ENCODE measurements at regions not wholly inside any gene's neighbourhood (a gene's known extent, or its start where the extent isn't known, plus 50 kb on each side); places are given as distances from the start of the nearest gene placed in this dataset.
"Not testable (repeated sequence)": the region's sequence is repeated elsewhere in the genome, so short reads cannot be mapped to it uniquely, and the experiment has no call there.

DNA sequence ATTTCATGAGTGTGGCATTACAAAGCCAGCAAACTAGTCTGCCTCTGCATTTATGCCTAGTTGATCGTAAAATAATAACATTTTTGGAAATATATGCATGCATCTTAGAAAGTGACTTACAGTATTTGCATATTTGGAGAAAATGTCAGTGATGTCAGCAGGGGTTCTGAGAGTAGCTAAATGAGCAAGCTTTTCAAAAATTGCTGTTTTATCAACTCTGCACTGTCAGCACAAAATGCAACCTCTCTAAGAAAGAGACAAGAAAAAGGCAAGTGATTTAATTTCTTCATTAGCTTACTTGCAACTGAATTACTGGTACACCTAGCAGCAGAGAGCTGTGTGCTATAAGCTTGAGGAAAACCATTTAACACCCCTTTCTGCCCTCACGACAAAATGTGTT, 632.5 kb upstream of the MMS22L start:
- no peak for DNase-seq (ENCODE audit: low spot score)

DNA sequence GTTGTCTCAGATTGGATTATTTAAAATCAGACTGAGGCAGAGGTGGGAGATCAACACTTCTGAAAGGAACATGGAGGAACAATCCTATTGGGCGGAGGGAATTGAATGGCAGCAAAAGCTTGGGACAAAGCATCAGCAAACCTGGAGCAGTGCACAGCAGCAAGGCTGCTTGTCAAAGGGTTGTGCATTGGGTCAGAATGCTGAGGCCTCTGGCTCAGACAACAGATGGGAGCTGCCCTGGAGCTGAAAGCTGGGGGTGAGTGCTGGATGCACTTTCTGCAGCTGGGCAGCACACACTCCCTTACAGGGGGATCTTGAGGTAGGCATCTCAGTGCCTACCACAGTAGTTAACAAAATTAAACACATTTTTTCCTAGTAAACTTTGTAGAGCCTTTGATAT, 634.4 kb upstream of the MMS22L start:
- DNase-seq (ENCODE audit: low spot score), result no peak

DNA sequence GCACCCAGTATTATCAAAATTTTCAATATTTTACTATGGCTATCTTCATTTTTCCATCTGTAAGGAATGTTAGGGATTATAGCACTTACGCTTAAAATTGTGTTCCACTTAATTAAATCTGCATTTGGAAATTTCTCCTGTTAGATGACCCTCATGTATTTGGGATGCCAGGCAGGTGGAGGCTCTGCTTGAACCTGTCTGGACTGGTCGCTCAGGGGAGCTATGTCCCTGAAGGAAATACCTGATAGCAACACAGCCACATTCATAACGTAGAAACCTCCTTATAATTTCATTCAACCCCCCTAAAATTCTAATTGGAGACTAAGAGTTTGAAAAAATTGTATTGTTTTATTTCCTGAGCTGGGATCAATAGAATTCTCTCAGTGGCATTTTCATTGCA, 636.0 kb upstream of the MMS22L start:
- no peak for DNase-seq (ENCODE audit: low spot score)

DNA sequence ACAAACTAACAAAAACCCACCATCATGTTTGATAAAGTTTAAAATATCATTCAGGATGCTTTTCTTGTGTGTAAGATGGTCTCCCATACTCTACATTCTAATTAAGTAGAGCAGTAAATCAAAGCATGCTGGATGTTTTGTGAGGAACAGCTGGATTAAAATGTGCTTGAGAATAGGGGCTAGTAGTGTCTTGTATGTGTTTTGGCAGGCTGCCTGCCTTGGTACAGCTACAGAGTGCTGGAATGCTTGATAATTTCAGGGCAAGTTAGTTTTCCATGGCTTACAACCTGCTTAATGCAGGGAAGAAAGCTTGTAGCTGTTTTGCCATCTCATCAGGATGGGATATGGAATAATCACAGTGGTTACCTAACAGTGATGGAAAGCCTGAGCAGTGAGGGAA, 636.6 kb upstream of the MMS22L start:
- no peak for DNase-seq (ENCODE audit: low spot score)

DNA sequence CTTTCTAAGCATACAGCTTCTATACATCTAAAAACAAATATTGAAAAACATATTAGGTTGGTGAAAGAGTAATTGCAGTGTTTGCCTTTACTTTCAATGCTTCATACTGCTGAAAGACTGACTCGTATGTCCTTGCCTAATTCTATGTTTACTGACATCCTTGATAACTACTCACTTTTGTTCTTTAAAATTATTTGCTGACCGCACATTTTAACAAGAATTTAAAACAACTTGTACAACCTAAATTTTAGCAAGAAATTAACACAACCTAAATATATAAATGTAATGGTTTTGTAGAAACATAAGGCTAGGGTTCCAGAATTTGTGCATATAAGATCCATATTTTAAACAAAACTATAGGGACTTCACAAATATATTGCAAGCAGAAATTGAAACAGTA, 640.2 kb upstream of the MMS22L start:
- no peak for DNase-seq (ENCODE audit: low spot score)

DNA sequence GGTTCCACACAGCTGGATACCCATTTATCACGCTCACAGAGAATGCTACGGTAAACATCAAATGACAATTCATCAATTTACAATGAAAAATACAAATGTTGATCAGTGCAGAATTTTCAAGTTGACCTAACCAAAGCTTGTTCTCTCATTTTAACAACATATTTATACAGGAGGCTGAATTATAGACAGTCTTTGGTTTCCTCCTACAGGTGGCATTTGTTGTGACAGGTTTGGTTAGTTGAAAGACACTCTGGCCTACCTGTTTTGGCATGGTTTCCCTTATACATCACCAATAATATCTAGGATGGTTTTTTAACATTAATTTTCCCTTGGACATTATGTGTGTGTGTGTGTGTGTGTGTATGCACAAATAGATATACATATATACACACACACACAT, 642.5 kb upstream of the MMS22L start:
- DNase-seq (ENCODE audit: low spot score), result no peak

DNA sequence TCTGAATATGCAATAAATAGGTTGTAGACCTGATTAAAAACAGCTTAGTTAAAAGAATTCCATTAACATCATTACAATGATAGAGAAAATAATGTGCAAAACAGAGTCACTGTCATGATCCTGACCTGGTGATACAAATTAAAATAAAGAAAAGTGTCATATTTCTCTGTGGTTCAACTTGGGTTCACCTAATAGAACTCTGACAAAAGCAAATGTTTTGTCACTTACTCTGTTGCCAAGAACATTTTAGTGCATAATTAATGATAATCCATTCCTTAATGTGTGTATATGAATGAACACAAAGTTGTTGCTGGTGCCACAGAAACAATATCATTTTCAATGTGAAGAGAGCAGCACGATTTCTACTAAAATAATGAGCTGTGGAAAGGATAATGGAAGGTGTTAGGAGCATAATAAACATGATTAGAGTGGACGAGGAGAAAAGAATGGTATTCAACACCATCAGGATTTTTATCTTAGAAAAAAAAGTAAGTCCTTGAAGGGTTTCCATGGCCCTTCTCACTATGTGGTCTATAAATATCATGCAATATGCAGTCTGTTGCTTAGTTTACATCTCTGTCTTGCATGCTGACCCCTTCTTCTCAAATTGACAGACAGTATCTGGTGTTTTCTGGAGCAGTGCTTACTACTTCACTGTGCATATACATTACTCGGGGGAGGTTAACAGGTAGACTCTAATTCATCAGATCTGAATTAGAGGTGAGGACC, 656.6 kb upstream of the MMS22L start:
- DNase-seq (ENCODE audit: low spot score), result no peak

DNA sequence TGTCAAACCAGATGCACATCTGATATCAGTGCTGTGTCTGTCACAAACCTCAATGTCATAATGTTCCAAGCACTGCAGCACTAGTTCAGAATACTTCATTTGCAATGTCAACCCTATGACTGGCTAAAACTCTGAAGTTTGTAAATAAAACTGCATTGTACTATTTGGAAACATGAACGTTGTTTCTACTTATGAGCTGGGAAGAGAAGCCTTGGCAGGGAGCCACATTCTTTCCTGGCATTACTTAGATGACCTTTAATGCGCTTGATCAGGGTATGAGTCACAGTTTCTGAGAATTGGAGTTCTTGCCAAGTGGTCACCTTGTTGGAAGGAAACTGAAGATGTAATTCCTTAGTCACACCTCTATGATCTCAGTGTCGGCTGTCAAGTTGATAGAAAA, 664.8 kb upstream of the MMS22L start:
- DNase-seq (ENCODE audit: low spot score), result peak; percentile 87

DNA sequence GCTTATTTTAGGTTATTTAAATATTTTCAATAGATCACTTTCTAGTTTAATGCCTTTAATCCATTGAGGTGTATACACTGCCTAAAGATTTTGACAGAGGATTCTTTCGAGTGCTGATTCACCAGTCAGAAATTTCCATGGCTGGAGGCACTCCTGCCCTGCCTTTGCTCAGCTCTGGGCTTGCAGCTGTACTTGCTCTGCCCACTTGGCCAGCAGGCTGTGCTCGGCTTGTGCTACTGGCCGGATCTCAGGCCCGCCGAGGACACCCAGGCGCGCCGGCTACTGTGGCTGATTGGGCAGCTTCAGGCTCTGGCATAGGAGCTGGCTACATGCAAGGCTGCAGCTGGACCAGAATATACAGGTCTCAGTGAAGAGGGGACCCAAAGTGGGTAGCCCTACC, 675.1 kb upstream of the MMS22L start:
- no peak for DNase-seq (ENCODE audit: low spot score)

DNA sequence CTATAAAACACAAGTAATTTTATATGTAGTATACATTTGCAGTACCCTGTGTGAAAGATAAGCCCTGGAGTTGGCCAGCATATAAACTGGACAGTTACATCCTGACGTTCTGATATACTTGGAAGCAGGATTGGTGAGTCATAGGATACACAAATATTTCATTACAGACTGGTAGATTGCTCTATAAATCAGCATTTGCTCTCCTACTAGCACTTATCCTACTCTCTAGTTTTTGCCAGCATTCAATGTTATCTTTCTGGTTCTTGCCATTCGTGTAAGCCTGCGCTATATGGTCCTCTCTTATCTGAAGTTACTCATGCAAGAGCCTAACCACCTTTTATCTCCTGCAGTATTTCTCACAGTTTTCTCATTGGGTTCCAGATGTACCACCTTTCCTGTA, 680.2 kb upstream of the MMS22L start:
- DNase-seq (ENCODE audit: low spot score), result no peak

DNA sequence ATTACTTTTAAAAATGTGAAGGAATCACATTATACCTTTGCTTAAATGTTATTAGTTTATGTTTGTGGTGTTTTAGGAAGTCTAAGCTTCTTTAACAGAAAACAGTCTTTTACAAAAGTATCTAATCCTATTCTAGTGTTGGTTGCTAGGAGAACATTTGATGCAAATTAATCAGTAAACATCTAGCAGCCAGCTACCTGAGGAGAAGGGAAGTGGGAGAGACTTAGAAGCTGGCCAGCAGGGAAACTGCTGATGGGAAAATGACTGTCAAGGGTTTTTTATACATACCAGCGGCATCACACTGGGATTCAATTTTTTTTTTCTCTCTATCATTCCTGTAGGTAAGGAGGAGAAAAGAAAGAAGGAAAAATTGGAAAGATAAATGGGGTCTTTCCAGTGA, 686.0 kb upstream of the MMS22L start:
- DNase-seq (ENCODE audit: low spot score), result no peak

DNA sequence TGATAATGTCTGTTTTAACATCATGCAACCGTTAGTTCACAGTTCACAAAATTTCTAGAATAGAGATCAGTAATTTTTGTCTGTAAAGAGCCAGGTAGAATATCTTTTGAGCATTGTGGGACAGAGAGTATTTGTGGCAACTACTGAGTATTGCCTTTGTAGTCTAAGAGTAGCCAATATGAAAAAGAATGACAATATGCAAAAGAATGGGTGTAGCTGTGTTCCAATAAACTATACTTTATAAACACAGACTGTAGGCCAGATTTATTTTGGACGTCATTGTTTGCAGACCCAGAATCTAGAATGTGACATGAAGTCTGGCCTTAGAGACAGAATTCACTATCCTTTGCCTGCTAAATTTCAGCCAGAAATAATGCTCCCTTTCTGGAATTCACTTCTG, 694.1 kb upstream of the MMS22L start:
- no peak for DNase-seq (ENCODE audit: low spot score)

DNA sequence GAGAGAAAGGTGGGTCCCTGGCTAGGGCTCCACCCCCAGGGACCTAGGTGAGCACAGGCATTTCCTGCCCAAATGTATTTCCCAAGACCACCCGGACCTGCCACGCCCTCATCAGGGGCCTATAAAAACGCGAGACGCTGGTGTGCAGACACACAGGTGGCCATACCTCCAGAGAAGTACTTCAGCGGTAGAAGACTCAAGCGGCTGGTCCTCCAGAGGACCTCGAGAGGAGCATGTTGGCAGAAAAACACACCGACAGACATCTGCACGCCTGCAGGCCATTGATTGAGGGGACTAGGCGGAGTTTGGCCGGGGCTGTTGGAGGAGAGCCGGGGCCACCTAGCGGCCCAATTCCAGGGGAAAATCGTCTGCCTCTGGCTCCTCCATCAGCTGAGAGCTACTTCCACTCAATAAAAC, 695.8 kb upstream of the MMS22L start:
- no peak for DNase-seq (ENCODE audit: low spot score)

DNA sequence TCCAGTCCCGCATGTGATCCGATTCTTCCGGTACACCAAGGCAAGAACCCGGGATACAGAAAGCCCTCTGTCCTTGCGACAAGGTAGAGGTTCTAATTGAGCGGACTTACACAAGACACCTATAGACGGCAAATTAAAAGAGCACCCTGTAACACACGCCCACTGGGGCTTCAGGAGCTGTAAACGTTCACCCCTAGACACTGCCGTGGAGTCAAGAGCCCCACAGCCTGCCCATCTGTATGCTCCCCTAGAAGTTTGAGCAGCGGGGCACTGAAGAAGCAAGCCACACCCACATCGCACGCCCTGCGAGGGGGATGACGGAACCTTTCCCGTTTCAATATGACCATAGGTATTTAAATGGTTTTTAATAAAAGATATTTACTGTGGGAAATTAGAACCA, 696.3 kb upstream of the MMS22L start:
- DNase-seq (ENCODE audit: low spot score), result not testable (repeated sequence)

DNA sequence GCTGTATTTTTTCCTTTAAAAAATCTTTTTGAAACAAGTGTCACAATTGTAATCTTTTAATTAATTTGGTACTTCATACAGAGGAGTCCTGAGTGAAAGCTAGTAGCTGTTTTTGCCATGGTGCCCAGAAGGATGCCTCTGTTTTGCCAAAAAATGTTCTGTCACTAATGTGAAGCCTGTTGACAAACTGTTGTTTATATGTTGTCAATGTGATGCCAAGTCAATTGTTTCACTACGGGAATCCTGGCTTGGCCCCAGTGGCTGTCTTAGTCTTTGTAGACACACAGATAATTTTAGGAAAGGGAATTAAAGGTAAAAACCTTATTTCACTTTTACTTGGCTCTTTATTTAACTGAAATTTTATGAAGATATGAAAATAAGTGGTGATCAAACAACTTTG, 706.4 kb upstream of the MMS22L start:
- no peak for DNase-seq (ENCODE audit: low spot score)

DNA sequence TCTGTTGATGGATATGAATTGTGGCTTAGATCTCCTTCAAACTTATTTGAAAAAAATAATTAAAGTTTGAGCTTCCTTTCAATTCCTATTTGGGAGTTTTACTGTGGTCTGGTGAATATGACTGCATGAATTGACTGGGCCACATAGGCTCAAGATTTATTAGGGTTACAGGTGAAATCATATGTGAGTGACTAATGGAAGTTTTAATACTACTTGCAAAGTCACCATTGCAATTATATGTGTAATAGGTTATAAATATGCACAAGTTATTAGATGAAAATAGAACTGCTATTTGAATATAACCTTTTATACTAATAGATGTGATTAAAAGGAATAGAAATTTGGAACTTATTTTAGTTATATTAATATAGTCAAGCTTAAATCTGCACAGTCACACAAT, 712.1 kb upstream of the MMS22L start:
- no peak for DNase-seq (ENCODE audit: low spot score)

DNA sequence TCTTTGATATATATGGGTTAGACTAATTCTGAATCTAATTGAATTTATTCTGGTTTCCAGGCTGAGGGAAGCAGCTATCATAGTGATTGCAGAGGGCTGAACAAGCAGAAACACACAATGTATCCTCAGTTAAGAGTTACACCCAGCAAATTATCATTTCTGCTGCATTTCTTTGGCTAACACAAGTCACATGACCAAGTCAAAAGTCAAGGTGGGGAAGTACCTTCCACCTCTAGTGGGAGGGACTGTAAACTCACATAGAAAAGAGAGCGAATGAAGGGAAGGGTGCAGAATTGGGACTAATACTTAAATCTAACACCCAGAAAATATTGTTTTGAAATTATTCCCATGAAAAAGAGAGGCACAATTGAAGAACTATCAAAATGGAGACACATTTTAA, 719.7 kb upstream of the MMS22L start:
- no peak for DNase-seq (ENCODE audit: low spot score)

DNA sequence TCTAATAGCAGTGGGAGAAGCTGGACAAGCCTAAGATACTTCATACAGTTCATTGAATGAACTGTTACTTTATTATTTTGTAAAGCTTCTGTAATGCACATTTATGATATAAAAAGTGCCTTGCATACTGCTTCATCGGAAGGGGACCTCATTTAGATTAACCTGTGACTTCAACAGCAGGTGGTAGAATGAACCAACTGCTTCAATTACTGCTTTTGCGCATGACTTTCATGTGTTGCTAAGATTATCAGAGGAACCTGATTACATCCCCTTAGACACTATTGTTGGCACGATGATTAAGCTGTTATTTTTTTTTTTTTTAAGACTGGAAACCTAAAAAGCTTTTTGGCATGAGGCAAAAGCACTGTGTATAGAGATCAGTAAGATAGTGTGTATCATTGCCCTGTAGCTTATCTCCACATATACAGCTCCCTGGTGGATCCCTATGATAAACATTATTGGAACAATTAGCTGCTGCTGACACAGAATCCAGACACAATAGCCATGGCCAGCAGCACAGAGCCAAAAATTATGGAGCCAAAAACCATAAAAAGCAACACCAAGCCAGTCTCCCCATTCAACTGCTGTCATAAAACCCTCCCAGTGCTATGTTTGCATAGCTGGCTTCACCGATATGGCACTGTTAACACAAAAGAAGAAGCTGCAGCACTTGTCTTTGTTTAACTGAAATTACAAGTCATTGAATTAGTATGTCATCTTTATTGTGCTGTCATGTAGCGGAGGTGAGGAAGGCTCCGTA, 731.6 kb upstream of the MMS22L start:
- no peak for DNase-seq (ENCODE audit: low spot score)

DNA sequence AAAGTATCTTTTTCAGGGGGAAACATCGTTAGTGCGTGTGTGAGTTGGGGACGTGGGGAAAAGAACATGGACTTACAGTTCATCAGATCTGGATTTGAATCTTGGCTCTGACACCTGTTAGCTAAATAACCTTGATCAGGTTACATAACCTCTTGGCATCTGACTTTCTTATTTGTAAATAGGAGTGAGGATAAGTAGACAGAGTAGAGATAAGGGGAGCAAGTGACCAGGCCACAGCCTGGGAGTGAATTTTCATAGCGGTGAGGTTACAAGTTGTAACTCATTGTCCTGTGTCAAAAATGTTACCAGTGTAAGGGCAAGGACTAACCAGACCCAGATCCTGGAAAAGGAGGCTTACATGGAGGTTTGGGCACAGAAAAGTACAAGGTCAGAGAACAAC, 733.5 kb upstream of the MMS22L start:
- no peak for DNase-seq (ENCODE audit: low spot score)

DNA sequence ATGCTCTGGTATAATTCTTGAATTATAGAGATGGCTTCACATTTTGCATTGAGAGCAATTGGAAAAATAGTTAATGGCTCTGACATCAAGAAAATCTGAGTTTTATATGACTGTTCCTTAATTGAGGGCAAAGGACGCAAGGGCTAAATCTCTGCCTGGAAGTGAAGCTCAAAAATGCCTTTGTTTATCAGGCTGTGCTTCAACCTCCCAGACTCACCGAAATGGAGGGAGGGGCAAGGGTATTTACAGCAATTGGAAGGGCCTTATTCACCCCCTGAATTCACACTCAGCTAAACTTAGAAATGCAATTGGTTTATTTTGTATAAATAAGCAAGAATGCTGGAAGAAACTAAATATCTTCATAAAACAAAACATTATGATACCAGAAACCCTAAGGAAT, 737.2 kb upstream of the MMS22L start:
- DNase-seq (ENCODE audit: low spot score), result no peak

DNA sequence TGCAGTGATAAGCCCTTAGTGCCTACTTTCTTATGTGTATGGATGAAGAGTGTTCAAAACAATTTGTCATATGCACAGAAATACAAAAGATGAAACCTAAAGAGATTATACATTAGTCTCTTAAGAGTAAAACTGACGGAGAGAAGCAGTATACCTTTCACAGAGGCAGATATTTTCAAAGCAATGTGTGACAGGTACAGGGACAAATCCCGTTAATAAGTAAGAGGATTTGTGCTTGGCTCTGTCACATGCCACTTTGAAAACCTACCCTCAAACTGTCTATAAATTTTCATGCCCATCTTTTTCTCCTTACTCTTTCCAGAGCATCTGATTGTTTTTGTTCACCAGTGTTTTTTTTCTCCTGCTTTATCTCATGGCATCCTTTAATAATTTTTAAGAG, 741.3 kb upstream of the MMS22L start:
- DNase-seq (ENCODE audit: low spot score), result no peak

DNA sequence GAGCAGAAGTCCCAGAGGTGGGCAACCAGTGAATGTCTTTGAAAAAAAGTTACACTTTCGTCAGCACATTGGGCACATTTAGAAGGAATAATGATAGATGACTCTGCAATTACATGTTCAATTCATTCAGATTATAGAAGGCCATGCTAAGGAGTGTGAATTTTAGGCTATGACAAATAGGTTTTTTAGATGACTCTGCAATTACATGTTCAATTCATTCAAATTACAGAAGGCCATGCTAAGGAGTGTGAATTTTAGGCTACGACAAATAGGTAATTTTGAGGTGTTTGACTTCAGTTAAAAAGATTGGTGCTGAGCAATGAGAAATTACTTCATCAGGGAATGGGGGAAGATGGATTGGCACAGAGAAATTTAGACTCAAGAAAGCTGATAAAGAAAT, 744.9 kb upstream of the MMS22L start:
- DNase-seq (ENCODE audit: low spot score), result no peak

DNA sequence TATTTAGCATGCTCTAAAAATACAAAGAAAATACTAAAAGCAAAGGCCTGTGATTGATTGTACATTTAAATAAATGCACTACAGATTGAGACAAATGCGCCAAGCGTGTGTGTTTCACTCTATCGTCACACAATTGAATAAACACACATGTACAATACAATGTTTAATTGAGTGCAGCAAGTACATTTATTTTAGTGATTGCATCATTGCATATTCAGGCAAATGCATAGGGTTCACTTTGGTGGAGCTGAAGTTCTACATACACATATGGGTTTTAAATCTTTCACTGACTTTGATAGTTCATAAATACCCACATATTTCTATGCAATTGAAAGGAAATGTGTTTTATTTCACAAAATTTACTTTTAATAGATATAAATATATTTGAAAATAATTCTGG, 750.6 kb upstream of the MMS22L start:
- DNase-seq (ENCODE audit: low spot score), result no peak

DNA sequence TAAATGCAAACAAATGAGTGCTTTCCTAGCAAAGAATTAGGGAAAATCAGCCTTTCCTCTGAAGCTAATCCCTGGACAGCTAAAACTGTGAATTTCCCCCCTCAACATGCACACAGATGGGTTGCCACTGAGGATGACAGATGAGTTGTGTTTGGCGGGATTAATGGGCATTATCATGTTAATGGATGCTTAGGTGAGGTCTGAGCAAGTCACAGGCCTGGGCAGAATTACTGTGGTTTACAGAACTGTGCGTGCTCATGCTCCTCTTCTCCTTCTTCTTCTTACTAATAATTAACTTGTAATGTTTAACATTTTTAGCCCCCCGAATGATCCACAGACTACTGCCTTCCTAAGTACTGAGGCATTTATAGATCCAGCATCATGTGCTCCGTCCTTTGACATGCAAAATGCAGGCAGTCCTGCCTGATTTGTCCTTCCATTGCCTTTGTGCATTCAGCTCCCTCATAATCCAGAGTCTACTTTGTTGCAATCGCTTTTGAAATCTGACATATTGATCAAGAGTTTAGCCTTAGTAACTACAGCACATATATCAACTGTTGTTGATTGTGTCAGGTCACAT, 753.4 kb upstream of the MMS22L start:
- no peak for DNase-seq (ENCODE audit: low spot score)
